ENCODE measurements at regions not wholly inside any gene's neighbourhood (a gene's known extent, or its start where the extent isn't known, plus 50 kb on each side); places are given as distances from the start of the nearest gene placed in this dataset.

DNA sequence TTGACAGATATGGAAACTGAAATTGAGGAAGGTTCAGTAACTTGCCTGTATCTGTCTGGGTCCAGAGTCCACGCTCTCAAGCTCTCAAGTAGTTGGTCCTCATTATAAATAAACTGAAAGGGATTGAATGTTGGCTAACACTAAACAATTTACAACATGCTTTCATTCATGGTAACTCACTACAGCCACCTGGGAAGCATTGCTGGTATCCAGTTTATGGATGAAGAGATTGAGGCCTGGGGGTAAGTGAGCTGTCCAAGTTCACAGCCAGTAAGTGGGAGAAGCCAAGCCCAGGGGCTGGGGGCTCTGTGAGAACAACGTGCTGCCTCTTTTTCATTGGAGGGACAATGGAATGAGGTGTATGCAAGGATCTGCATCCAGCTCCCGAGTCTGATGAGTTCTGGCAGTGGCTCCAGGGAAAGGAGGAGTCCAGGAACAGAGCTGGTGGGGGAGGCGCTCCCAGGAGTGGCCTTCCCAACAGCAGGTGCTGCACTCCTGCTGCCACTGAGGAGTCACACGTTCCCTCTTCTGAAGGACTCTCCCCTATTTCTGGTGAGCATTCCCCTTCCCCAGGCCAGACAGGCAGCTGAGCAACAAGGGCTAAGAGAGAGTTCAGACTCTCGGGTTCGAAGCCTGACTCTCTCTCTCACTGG is 175.8 kb downstream of the CSNK2A3 start:
- in situ Hi-C loops (cut with HindIII; ENCODE audit: low sequenced_read_pairs), result no loop called here

GRCh38 chr11:11173316-11174025 is 179.6 kb downstream of the CSNK2A3 start:
- in situ Hi-C loops (cut with HindIII; ENCODE audit: low sequenced_read_pairs), result no loop called here

GRCh38 chr11:11171854-11172253 is 181.2 kb downstream of the CSNK2A3 start:
- in situ Hi-C loops (cut with HindIII; ENCODE audit: low sequenced_read_pairs), result no loop called here

- in situ Hi-C loops (cut with HindIII; ENCODE audit: low sequenced_read_pairs), result no loop called here
Observed at GRCh38 chr11:11171285-11171684, 181.8 kb downstream of the CSNK2A3 start.

DNA sequence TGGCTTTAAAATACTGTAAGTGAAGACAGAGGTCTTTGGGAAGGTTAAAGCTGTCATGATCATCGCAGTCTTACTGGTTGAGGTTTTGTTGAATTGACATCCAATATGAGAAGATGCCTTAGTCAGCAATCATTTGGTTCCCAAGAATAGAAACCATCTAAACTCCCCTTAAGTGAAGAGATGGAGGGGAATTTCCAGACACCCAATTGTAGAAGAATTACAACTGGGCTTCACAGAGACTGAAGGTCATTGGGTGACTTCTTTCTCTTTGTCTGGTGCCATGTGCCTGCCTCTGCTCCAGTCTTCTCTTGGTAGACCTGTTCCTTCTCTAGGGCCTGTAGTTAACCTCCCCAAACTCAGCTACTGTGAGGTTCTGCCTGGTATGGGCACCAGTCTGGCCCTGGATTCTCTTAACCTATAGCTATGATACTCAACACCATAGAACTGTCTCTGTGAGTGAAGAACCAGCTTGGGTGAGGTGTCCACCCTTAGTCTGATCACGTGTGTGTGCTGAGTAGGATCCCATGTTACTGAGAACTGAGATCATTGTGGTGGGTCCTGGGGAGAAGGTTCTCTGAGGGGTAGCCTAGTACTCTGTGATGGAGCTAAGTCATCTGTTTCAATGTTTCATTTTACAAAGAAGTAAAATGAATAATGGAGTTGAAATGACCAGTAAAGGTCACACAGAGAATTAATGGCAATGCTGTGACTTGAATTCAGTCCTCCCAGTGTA is 182.5 kb downstream of the CSNK2A3 start:
- in situ Hi-C loops (cut with HindIII; ENCODE audit: low sequenced_read_pairs), result no loop called here

DNA sequence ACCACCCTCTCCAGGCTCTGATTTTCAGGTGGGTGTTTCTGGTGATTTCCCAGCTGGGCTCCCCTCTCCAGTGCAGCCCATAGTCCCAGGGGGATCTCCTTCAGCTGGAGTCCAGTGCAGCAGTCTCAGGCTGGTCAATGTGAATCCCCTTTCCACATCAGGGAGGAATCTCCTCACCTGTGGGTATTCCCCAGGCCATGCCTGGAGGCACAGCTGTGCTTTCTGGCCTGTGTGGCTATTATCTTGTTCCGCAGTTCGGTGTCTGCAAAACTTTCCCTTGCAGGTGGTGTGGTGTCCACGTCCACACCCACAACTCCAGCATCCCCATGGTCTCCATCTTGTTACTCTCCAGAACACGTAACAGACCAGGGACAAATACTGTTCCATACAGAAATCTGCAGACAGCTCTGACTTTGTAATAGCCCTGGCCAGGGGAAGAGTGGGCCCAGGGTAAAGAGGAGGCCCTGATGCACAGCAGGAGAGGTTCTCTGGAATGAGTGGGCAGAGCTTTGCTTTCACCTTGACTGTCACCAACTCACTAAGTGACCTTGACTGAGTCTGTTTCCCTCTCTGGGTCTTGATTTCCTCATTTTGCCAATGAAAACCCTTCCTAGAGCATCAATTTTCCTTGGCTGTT is 183.2 kb downstream of the CSNK2A3 start:
- in situ Hi-C loops (cut with HindIII; ENCODE audit: low sequenced_read_pairs), result no loop called here

GRCh38 chr11:11167806-11168205 is 185.2 kb downstream of the CSNK2A3 start:
- in situ Hi-C loops (cut with HindIII; ENCODE audit: low sequenced_read_pairs), result no loop called here

DNA sequence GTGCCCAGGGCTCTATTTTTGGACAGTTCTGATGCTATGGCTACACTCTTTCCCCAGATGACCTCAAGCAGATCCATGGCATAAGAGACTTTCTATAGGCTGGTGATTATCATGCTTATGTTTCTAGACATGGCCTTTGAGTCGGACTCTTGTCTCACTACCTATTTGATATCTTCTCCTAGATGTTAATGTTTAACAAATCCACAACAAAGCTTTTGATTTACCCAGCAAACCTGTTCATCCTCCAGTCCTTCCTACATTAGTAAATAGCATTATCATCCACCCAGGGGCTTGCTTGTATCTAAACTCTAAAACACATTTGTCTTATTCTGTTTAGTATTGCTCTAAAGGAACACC is 188.7 kb downstream of the CSNK2A3 start:
- in situ Hi-C loops (cut with HindIII; ENCODE audit: low sequenced_read_pairs), result no loop called here

GRCh38 chr11:11163669-11164333 is 189.2 kb downstream of the CSNK2A3 start:
- in situ Hi-C loops (cut with HindIII; ENCODE audit: low sequenced_read_pairs), result no loop called here

DNA sequence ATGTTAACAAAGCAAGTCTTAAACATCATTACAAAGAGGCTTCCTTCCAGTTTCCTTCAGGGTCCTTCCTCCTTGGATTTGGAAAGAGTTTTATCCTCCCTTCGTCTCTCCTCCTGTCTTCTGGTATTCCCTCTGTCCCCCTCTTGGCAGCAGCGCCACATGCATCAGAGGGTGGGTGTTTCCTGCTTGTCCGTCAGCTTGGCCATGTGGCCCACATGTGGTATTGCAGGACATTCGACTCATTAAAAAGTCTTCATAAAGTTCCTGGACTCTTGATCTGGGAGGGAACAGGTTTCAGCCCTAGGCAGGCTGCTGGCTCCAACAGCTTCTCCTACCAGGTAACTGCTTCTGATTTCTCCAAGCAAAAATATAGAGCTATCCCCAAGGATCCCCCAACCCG is 189.8 kb downstream of the CSNK2A3 start:
- in situ Hi-C loops (cut with HindIII; ENCODE audit: low sequenced_read_pairs), result no loop called here

GRCh38 chr11:11157185-11157584 is 195.9 kb downstream of the CSNK2A3 start:
- in situ Hi-C loops (cut with HindIII; ENCODE audit: low sequenced_read_pairs), result no loop called here

- in situ Hi-C loops (cut with HindIII; ENCODE audit: low sequenced_read_pairs), result no loop called here
Observed at GRCh38 chr11:11155962-11156815, 196.9 kb downstream of the CSNK2A3 start.

DNA sequence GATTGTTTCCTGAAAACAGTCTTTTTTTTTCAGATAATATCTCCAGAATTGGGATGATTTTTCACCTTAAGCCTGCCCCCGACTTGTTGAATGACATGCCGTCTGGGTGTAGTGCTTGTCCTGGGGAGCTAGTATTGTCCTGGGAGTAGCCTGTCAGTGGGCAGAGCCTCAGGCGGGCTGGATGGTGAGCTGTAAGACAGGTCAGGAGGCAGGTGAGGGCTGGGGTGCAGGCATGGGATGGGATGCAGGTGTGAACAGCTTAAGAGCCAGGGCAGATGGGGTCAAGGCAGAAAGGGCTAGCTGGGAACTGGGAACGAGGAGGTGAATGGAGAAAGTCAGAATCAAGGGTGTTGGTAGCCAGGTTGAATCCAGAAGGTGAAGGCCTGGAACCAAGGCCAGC is 200.2 kb downstream of the CSNK2A3 start:
- in situ Hi-C loops (cut with HindIII; ENCODE audit: low sequenced_read_pairs), result no loop called here

DNA sequence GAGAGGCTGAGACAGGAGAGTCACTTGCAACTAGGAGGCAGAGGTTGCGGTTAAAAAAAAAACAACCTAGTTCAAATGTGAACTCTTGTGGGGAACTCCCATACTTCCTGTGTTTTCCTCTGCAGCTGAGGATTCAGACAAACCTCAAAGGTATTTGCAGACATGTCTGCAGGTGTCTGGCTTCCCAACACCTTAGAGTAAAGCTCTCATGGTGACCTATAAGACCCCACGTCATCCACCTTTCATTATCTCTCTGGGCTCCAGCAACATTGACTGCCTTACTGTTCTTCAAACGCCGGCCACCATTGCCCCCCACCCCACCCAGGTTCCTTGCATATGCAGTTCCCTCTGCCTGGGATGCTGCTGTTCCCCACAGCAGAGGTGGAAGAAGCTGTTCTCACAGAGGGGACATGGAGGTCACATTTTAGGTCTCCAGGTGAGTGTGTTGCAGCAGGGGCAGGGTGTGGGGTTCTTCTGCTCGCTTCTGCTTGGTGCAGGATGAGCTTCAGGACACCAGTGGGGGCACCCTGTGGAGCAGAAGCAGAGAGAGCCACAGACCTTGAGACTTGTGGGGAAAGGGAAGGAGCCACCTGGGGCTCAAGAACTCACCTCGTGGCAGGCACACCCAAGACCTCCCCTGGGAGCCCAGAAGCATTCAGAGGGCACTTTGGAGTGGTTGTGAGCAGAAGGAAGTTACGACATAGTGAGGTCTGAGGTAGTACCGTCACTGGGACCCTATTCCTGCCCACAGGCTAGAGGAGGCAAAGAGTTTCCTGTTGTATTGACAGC is 203.2 kb downstream of the CSNK2A3 start:
- in situ Hi-C loops (cut with HindIII; ENCODE audit: low sequenced_read_pairs), result no loop called here

DNA sequence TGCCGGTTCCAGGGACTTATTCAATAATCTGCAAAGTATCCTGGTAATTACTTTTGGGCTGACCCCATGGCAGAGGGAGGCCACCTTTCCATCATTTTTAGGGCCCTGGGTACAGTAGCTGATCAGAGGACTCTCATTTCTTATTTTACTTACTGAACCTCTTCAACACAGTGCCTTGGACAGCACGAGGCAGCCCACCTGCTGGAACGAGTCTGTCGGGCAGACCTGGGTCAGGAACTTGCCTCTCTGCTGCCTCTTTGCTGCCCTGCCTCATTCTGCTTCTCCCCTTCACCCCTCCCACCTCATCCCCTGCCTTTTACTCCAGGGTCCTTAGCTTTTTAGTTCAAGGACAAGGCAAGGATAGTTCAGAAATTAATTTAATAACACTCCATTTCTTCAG is 204.5 kb downstream of the CSNK2A3 start:
- in situ Hi-C loops (cut with HindIII; ENCODE audit: low sequenced_read_pairs), result no loop called here

GRCh38 chr11:11148104-11148509 is 204.9 kb downstream of the CSNK2A3 start:
- in situ Hi-C loops (cut with HindIII; ENCODE audit: low sequenced_read_pairs), result no loop called here

DNA sequence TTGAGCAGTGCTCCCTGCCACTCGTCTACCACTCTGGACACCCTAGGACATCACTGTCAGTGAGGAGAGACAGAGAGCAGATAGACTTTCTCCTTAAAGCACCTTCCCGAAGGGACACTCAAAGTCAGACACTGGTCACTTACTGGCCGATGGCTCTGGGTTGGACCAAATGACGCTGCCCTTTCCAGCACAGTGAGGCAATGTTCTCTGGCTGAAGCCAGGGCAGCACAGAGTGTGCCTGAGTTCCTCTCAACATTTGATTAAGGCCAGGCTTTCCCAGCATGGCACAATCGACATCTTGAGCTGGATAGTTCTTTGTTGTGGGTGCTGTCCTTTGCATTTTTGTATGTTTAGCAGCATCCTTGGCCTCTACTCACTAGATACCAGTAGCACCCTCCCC is 206.2 kb downstream of the CSNK2A3 start:
- in situ Hi-C loops (cut with HindIII; ENCODE audit: low sequenced_read_pairs), result no loop called here

DNA sequence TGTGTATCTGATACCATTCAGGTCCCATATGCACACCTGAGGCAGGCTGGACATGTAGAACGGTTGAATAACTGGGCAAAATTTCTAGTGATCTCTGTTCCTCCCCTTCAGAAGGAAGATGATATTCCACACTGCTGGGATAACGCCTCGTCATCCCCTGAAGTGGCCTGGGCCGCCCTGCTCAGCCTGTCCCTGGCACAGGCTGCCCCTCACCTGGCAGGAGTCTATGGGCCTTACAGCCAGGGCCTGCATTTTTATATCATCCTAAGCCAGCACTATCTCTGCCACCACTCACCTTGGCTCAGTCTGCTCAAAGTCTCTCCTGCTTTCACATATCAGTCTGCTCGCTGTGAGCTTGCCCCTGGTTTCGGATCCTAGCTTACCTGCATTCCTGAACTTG is 209.2 kb downstream of the CSNK2A3 start:
- in situ Hi-C loops (cut with HindIII; ENCODE audit: low sequenced_read_pairs), result no loop called here

DNA sequence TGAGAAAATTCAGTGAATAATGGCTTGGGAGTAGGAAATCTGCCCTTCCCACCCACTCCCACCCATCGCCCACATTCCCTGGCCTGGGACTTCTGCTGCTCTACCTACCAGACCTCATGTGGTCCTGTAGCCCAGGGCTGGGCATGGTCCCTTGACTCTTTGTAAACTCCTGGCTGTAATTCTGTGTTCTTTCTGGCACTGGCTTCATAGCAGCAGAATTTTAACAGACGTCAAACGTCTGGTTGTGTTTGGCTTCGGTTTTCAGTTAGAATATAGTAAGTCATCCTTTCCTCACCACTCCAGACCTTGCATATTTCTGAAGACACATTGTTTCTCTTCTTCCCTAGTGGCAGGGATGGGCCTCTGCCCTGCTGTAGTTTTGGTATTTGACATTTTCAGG is 210.6 kb downstream of the CSNK2A3 start:
- in situ Hi-C loops (cut with HindIII; ENCODE audit: low sequenced_read_pairs), result no loop called here

All from endothelial cell of hepatic sinusoid (primary cell).